ENCODE measurements at regions not wholly inside any gene's neighbourhood (a gene's known extent, or its start where the extent isn't known, plus 50 kb on each side); places are given as distances from the start of the nearest gene placed in this dataset.

DNA sequence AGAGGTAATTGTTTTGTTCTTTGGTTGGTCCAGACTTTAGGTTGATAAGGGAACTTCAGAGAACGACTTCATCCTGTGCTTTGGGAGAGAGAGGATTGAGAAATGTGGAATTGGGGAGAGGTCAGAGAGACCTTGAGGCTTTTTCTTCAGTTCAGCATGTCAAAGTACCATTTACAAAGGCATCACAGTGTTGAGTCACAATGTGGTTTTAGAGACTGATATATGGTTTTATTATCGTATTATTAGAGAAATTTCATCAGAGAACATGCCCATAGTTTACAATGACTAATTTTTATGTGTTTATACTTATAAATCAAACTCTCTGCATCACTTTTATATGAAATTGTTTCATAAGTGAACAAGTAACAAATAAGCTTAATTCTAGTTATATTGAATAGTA, 626.6 kb downstream of the DSC3 start:
- Histone ChIP-seq H3K36me3 (replicated peaks; ENCODE audit: control insufficient read depth, insufficient read depth, low read length) (no peaks in the 10 kb centered on the region), H3K4me3 (ENCODE audit: insufficient read depth, low read depth, low read length) (no peak overlapping the region), H3K27me3 (ENCODE audit: control insufficient read depth, insufficient read depth, low read length) (no peaks in the 10 kb centered on the region)
- DNase-seq: no peak

DNA sequence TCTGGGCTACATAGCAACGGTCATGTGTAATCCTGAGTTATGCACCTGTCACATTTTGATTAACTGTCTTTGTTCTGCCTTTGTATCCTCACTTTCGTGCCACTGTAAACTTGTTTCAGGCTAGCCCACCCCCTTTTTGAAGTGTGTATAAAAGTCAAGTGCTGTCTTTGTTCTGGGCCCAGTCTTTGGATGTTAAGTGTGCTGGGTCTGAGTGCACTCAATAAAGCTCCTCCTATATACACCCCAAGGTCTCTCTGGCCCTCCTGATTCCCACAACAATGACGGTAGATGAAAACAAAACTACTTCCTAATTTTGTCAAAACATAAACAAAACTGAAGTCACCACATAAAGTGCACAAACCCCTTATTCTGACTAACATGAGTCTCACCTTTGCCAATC, 633.4 kb downstream of the DSC3 start:
- Histone ChIP-seq H3K36me3 (replicated peaks; ENCODE audit: control insufficient read depth, insufficient read depth, low read length) (no peaks in the 10 kb centered on the region), H3K27me3 (ENCODE audit: control insufficient read depth, insufficient read depth, low read length) (no peaks in the 10 kb centered on the region), H3K4me3 (ENCODE audit: insufficient read depth, low read depth, low read length) (no peak overlapping the region)
- DNase-seq: no peak

DNA sequence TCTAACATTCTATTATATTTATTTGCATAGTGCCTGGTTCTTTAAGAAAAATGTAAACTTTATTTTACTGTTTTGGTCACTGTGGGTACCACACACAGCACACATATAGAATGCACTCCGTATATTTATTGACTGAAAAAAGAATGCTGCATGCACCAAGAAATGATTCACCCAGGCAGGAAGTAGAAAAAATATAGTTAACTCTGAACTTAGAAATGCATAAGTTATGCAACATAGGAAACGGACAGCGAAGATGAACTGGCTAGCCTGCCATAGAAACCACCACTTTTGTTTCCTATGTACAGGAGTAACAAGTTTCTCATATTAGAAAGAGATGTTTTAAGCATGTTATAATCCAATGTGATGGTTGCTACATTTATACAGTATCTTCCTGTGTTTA, 635.8 kb downstream of the DSC3 start:
- Histone ChIP-seq H3K27me3 (ENCODE audit: control insufficient read depth, insufficient read depth, low read length) (no peaks in the 10 kb centered on the region), H3K4me3 (ENCODE audit: insufficient read depth, low read depth, low read length) (no peak overlapping the region), H3K36me3 (replicated peaks; ENCODE audit: control insufficient read depth, insufficient read depth, low read length) (no peaks in the 10 kb centered on the region)
- DNase-seq: no peak

DNA sequence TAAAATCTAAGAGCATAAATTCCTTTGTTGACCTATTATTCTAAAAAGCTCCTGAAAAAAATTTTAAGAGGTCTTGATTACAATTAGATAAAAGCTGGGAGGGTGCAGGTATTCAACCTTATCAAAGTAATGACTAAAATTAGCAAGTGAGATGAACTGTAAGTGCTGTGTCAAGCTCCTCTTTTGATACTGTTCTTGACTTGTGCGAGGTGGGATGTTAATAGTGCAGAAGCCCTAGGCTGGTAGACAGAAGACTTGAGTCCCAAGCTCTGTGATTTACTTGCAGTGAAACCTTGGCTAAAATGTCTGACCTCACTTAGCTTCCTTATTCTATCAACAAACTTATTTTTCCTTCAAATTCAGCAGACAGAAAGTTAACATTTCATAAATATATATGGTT, 637.5 kb downstream of the DSC3 start:
- Histone ChIP-seq H3K36me3 (replicated peaks; ENCODE audit: control insufficient read depth, insufficient read depth, low read length) (no peaks in the 10 kb centered on the region), H3K4me3 (ENCODE audit: insufficient read depth, low read depth, low read length) (no peak overlapping the region), H3K27me3 (ENCODE audit: control insufficient read depth, insufficient read depth, low read length) (no peaks in the 10 kb centered on the region)
- no peak for DNase-seq

DNA sequence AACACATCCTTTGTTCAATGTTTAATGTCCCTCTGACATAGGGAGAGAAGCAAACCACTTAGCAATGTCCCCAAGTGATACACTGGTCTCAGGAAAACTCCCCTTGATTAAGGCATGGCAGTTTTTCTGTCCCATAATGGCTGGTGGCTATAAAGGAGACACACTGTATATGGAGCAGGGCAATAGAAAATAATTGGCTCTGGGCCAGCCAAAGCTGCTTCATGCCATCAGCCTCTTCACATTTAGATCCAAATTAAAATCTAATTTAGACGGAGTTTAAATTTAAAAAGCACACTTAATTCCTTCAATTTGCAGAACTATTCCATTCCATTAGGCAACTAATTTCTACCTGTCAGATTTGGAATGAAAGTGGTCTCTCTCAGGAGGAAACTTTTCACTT, 638.1 kb downstream of the DSC3 start:
- H3K4me3 ChIP-seq (ENCODE audit: insufficient read depth, low read depth, low read length): no peak overlapping the region
- H3K27me3 ChIP-seq (ENCODE audit: control insufficient read depth, insufficient read depth, low read length): no peaks in the 10 kb centered on the region
- H3K36me3 ChIP-seq (replicated peaks; ENCODE audit: control insufficient read depth, insufficient read depth, low read length): no peaks in the 10 kb centered on the region
- no peak for DNase-seq

DNA sequence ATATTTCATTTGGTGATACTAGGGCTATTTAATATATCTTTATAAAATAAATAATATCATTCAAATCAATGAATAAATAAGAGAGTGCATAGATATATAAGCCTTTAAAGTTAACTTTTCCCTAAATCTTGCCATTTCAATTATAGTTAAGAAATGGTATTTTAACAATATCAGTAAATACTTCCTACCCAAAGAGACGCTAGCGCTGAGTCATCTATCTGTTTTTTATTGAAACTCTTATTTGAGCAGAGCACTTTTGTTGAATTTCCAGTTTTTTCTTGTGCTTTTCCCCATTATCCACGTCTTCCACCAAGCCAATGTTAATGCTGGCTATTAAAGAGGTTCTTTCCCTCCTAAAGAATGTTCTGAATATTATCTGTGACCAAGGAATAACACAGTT, 639.3 kb downstream of the DSC3 start:
- H3K4me3 ChIP-seq (ENCODE audit: insufficient read depth, low read depth, low read length): no peak overlapping the region
- no peaks in the 10 kb centered on the region for H3K27me3 ChIP-seq (ENCODE audit: control insufficient read depth, insufficient read depth, low read length)
- no peak for DNase-seq
- H3K36me3 ChIP-seq (replicated peaks; ENCODE audit: control insufficient read depth, insufficient read depth, low read length): no peaks in the 10 kb centered on the region

DNA sequence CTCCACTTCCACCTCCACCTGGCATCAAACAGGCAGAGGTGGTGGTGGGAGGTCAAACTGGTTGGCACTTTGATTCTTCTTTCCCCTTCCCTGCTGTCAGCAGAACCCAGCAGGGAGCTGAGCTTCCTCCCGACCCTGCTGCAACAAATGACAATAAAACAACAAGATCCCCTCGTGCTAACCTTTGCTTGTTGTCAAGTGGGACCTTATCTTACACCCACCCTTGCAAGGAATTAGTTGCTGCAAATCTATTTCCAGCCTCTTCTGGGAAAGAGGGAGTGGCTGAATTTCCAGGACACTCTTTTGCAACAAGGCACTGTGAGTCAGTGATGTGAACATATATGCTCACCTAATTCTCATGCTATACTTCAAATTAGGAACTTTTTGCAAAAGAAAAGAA, 655.1 kb downstream of the DSC3 start:
- DNase-seq: peak; percentile 4
- Histone ChIP-seq H3K4me3 (ENCODE audit: insufficient read depth, low read depth, low read length) (no peak overlapping the region), H3K36me3 (replicated peaks; ENCODE audit: control insufficient read depth, insufficient read depth, low read length) (no peaks in the 10 kb centered on the region), H3K27me3 (ENCODE audit: control insufficient read depth, insufficient read depth, low read length) (no peaks in the 10 kb centered on the region)

DNA sequence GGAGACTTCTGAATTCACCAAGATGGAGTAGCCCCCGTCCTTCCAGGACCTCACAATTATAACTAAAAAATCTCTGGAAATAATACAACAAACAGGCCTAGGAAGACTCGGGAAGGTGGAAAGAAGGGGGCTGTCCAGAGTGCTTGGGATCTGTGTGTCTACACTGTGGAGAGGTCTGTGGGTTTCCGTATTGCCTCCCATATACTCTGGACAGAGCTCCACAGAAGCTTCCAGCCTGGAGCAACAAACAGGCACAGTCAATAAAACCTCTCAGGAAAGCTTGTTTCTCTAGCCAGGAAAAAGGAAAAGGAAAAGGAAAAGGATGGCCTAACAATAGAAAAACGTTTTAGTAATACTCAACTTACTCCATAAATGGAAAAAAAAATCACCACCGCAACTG, 655.9 kb downstream of the DSC3 start:
- Histone ChIP-seq H3K36me3 (replicated peaks; ENCODE audit: control insufficient read depth, insufficient read depth, low read length) (no peaks in the 10 kb centered on the region), H3K4me3 (ENCODE audit: insufficient read depth, low read depth, low read length) (no peak overlapping the region), H3K27me3 (ENCODE audit: control insufficient read depth, insufficient read depth, low read length) (no peaks in the 10 kb centered on the region)
- no peak for DNase-seq

DNA sequence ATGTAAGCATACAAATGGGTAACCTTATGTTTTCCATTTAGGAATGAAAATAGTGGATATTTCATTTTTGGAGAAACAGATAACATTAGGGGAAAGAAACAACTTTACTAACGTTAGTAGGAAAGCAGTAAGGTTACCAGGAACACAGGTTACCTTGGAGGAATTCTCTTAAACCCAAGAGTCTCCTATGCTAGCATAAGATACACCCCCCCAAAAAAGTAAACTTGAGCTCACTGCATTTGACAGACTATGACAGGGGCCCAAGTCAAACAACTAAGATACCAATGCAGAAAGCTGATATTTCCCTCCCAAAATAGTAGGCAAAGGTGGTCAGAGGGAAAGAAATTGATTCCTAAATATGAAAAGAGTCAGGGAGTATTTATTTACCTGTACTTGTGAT, 656.9 kb downstream of the DSC3 start:
- Histone ChIP-seq H3K4me3 (ENCODE audit: insufficient read depth, low read depth, low read length) (no peak overlapping the region), H3K27me3 (ENCODE audit: control insufficient read depth, insufficient read depth, low read length) (no peaks in the 10 kb centered on the region), H3K36me3 (replicated peaks; ENCODE audit: control insufficient read depth, insufficient read depth, low read length) (no peaks in the 10 kb centered on the region)
- no peak for DNase-seq

DNA sequence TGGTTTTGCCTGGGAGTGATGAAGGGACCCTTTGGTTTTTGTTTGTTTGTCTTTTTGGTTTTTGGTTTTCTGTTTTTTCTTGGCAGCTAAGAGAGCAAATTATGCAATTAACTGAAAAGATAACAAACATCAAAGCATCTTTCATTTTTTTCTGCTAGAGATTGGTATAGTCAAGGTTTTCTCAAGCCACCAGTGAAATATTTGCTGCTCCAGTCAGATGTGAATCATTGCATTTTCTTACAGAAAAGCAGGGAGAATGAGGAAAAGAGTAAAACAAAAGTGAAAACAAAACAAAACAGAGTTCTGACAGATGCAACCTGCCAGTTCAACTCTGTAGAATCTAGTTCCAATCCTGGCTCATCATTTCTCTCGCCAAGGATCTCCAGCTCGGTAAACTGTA, 660.7 kb downstream of the DSC3 start:
- Histone ChIP-seq H3K36me3 (replicated peaks; ENCODE audit: control insufficient read depth, insufficient read depth, low read length) (no peaks in the 10 kb centered on the region), H3K27me3 (ENCODE audit: control insufficient read depth, insufficient read depth, low read length) (no peaks in the 10 kb centered on the region), H3K4me3 (ENCODE audit: insufficient read depth, low read depth, low read length) (no peak overlapping the region)
- no peak for DNase-seq

DNA sequence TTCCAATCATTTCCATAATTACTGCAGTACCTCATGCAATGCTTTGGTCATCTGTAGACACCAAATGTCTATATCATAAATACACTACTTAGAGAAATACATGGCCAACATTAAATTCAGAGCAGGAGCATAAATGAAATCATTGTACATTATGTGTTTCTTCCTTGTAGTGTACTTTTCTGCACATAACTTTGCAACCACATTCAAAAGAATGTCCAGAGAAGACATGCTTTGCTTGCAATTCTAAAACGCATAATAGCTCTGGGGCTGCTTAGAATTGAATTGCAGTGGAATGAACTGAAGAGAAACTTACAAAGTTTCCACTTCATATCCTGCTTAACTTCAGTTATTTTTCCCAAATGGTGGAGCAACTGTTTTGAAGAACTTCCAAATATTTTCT, 664.4 kb downstream of the DSC3 start:
- Histone ChIP-seq H3K36me3 (replicated peaks; ENCODE audit: control insufficient read depth, insufficient read depth, low read length) (no peaks in the 10 kb centered on the region), H3K4me3 (ENCODE audit: insufficient read depth, low read depth, low read length) (no peak overlapping the region), H3K27me3 (ENCODE audit: control insufficient read depth, insufficient read depth, low read length) (no peaks in the 10 kb centered on the region)
- no peak for DNase-seq

DNA sequence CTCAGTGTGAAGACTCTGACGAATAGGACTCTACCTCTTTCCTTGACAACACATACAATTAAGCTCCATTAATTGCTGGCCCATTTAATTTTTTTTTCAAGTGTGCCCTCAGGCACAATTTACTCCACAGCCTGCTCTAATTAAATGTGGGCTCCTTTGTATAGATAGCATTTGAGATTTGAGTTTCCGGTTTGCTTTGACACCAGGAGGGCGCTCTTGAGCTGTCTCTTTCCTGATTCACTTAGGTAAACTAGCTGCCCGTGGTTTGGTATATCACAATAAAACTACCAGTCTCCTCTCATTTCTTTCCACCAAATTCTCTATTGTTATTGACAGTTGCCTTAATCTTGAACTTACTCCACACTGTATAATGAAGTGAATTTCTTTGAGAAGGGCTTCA, 666.0 kb downstream of the DSC3 start:
- Histone ChIP-seq H3K36me3 (replicated peaks; ENCODE audit: control insufficient read depth, insufficient read depth, low read length) (no peaks in the 10 kb centered on the region), H3K27me3 (ENCODE audit: control insufficient read depth, insufficient read depth, low read length) (no peaks in the 10 kb centered on the region), H3K4me3 (ENCODE audit: insufficient read depth, low read depth, low read length) (no peak overlapping the region)
- peak; percentile 10 for DNase-seq

DNA sequence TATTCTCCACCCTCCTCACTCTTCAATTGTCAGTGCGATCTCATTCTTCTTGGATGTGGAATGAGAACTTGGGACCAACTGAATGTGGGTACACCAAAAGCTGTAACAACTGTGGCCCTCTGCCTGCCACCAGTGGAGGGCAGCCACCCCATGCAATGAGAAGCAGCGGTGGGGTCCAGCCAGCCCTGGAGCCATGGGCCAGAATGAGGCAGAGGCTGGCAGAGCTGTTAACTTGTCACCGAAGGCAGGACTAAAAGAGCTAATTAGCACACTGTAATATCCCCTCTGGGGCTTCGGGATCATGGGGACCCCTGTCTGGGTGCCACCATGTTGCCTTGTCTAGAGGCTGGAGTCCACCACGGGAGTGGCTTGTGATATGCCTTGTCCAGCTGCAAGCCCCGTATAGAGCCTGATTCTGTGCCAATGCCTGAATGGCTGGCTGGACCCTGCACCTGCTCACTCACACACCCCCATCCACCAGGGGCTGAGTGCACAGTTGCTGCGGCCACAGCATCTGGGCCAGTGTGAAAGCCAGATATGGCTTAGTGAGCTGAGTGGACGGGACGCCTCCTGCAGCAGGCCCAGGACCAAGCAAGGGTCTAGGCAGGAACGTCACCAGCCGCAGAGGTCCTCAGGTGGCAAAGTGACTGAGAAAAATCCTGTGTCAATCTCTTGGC, 680.5 kb downstream of the DSC3 start:
- Histone ChIP-seq H3K27me3 (ENCODE audit: control insufficient read depth, insufficient read depth, low read length) (no peaks in the 10 kb centered on the region), H3K36me3 (replicated peaks; ENCODE audit: control insufficient read depth, insufficient read depth, low read length) (no peaks in the 10 kb centered on the region), H3K4me3 (ENCODE audit: insufficient read depth, low read depth, low read length) (no peak overlapping the region)
- no peak for DNase-seq

DNA sequence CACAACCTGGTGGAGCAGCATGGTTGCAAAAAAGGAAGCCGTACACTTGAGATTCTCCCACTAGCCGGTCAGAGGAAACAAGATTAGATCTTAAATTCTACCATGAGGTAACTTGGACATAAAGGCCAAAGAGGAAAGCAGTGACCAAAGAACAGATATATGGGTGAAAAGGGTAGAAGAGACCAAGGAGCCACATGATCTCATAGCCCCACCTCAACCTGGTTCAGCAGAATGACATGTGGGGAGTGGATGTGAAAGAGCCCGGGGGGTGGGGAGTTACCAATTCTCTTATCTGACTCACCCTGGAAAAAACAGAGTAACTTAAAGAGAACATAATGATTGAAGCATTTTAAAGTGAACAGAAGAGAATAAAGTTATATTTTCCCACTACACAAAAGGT, 683.0 kb downstream of the DSC3 start:
- no peak overlapping the region for H3K4me3 ChIP-seq (ENCODE audit: insufficient read depth, low read depth, low read length)
- DNase-seq: no peak
- no peaks in the 10 kb centered on the region for H3K27me3 ChIP-seq (ENCODE audit: control insufficient read depth, insufficient read depth, low read length)
- no peaks in the 10 kb centered on the region for H3K36me3 ChIP-seq (replicated peaks; ENCODE audit: control insufficient read depth, insufficient read depth, low read length)

DNA sequence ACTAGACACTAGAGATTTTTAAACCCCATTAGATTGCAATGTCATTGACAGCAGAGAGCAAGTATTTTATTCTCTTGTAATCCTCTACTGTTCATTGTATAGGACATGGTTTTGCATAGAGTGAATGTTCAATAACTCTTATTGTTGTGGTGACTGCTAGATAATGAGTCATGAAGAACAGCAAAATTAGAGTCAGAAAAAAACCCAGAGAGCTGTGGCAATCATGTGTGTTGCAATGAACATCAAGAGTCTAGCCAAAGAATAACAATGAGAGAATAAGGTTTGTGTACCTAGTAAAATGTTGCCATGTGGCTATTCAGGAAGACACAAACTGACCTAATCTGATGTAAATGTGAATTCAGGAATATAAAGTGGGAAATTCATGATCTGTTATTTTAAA, 684.0 kb downstream of the DSC3 start:
- H3K4me3 ChIP-seq (ENCODE audit: insufficient read depth, low read depth, low read length): no peak overlapping the region
- H3K36me3 ChIP-seq (replicated peaks; ENCODE audit: control insufficient read depth, insufficient read depth, low read length): no peaks in the 10 kb centered on the region
- H3K27me3 ChIP-seq (ENCODE audit: control insufficient read depth, insufficient read depth, low read length): no peaks in the 10 kb centered on the region
- DNase-seq: no peak

DNA sequence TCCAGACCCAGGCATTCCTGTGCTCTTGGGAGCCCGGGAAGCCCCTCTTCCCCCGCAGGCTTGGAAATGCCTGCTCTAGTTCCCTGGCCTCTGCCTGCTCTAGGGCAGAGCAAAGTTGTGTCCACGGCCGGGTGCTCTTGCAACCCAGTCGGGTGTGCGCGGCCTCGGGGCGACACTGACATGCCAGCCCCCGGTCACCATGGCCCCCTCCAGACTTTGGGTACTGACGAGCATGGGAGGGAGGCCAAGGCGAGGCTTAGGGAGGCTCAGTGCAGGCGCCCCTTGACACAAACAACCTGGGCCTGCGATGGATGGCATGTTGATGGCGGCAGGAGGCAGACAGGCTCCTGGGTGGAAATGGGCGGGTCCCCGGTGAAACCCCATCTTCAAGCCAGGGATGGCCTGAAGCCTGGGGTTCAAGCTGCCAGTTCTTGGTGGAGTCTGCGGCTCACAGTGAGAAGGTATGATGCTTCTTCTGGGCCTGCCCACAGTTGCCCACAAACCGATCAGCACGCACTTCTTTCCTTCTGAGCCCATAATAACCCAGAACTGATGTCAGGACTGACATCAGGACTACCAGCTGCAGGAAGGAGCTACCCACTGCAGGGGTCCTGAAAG, 689.9 kb downstream of the DSC3 start:
- no peak for DNase-seq
- no peaks in the 10 kb centered on the region for H3K36me3 ChIP-seq (replicated peaks; ENCODE audit: control insufficient read depth, insufficient read depth, low read length)
- H3K27me3 ChIP-seq (ENCODE audit: control insufficient read depth, insufficient read depth, low read length): no peaks in the 10 kb centered on the region
- H3K4me3 ChIP-seq (ENCODE audit: insufficient read depth, low read depth, low read length): no peak overlapping the region

Measured in H7 (cell line).